22Rv1 (cell line): ENCODE measurements at regions not wholly inside any gene's neighbourhood (a gene's known extent, or its start where the extent isn't known, plus 50 kb on each side); places are given as distances from the start of the nearest gene placed in this dataset.

Experiments
- CTCF ChIP-seq: fragments of 450-650 bp; IDR thresholded peaks from 2 replicates; pipeline ENCODE4 v1.5.1; 2017; ENCODE audit warnings: mild to moderate bottlenecking
- ZFX ChIP-seq: fragments of 450-650 bp; IDR thresholded peaks from 2 replicates; pipeline ENCODE4 v1.6.1; 2017; ENCODE audit warnings: antibody characterized with exemption, borderline replicate concordance

- TF ChIP-seq CTCF, result no peak
- TF ChIP-seq ZFX, result no peak
These were observed 826.1 kb downstream of the MRPL39 start for GRCh38 chr21:24781146-24781545.
